GM19193 (cell line): ENCODE measurements at regions not wholly inside any gene's neighbourhood (a gene's known extent, or its start where the extent isn't known, plus 50 kb on each side); places are given as distances from the start of the nearest gene placed in this dataset.

ENCODE experiments used
- POLR2A ChIP-seq: IDR thresholded peaks from 4 replicates; pipeline ENCODE4 v1.6.1; 2011; ENCODE audit not compliant: insufficient read depth, insufficient read length; ENCODE audit errors: extremely low read depth

DNA sequence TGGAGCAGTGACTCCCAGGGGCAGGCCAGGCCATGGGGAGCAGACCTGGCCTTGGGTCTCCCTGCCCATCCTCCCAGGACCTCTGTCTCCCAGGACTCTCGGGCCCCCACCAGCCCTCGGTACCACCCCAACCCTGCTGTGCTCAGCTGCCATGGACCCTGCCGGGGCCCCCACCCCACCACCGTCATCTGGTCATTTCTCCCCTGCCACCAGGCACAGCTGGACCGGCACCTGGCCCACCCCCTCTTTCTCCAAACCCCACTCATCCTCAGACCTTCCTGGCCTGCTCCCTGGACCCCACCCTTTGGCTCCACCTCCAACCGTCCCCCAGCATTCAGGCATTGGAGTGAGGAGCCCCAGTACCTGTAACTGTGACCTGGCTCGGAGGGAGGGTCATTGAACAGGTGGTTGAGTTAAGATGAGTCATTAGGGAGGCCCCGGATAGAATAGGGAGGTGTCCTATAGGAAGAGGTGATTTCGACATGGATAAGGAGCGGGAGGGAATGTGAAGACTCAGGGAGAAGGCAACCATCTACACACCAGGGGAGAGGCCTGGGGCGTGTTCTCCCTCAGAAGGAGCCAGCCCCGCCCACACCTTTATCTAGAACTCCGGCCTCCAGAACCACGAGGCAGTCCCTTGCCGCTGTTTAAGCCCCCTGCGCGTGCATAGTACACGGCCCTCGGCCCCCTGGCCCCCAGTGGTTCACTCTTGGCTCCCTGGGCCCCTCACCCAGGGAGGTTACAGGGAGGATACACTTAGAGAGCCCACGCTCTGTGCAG, 1395.9 kb downstream of the BRD1 start:
- TF ChIP-seq POLR2A = no peak

DNA sequence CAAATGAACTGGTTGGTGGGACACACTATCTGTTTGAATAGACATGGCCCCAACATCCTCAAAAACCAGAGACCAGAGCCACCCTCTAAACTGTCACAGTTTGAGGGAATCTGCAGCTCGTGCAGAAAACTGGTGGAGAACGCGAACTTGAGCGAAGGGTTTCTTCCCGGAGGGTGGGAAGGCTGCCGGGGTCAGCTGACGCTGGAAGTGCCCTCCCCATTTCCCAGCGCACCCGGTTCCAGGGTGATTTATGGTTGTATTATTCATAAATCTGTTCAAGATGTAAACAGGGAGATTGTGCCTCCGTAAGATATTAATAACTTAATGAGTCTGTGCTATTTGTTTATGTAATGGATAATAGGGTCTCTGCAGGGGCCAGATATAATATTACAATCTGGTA, 1396.7 kb downstream of the BRD1 start:
- no peak for TF ChIP-seq POLR2A

GRCh38 chr22:48429446-48430020, 1398.1 kb downstream of the BRD1 start:
- TF ChIP-seq POLR2A = no peak

- no peak for TF ChIP-seq POLR2A
Measured at GRCh38 chr22:48428631-48429371, 1398.9 kb downstream of the BRD1 start.

- no peak for TF ChIP-seq POLR2A
Measured at GRCh38 chr22:48427731-48428211, 1399.9 kb downstream of the BRD1 start.

DNA sequence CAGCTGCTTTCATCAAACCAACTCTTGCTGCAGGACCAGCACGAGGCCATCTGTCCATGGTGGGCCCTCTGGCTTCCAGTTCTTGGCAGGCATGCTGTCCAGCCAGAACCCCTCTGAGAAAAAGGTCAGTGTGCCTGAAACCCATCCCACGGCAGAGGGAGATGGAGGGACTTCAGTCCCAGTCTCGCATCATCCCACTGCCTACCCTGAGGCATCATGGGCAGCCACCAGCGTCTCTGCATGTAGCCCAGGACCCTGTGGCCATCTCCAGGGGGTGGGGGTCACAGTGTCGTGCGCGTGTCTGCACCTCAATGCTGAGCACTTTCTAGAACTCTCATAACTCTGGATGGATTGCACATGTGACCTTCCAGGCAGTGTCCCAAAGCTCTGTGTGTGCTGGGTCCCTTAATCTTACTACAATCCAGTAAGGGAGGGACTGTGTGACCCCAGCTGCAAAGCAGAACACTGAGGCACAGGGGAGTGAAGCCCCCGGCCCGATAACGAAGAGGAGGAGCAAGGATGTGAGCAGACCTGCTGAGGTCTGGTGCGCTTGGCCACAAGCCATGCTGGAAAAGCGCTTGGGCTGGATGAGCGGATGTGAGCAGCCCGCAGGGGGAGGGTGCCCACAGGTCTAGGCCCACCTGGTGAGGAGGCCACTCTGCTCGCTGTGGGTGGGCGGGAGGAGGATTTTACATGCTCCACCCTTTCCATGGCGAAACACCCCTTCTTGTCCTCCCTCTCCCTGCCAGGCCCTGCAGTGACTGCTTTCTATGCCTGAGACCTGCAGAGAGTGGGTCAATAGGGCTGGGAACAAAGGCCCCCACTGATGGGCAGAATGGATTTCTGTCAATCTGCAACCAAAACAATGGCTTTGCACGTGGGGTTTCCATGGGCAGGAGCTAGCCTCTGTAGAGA, 1401.0 kb downstream of the BRD1 start:
- no peak for TF ChIP-seq POLR2A

DNA sequence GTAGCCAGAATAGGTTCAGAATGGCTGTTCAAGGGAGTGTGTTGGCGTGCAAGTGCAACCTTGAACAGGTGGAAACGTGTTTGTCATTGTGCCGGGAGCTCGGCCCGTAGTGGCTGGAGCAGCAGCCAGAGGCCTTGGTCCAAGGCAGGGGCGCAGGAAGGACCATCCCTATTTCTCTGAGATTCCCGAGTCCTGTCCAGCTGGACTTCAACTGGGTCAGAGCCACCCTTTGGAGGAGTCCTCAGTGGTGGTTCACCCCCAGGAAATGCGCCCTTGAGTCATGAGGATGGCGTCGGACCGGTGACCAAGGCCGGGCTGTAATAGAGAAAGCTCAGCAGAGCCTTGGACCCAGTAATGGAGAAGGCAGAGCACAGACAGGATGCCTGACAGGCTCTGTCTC, 1402.0 kb downstream of the BRD1 start:
- no peak for TF ChIP-seq POLR2A

DNA sequence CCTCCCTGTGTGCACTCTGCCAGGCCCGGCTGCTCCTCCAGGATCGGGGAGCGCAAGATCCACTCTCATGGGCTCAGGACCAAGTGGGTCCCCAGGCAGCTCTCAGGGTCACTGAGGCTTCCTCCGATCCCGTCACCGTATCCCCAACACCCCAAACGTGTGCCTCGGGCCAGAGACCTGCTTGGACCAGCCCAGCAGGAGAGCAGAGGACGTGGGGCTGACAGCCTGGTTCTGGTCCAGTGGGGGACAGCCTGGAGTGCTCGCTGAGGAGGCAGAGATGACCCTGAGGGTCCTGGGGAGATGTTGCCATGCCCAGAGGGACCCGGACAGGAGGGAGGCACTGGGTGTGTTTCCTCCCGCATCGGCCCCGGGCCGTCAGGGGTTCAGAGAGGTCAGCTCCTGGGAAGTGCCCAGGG, 1402.6 kb downstream of the BRD1 start:
- TF ChIP-seq POLR2A = no peak

- TF ChIP-seq POLR2A = no peak
Measured at GRCh38 chr22:48424661-48425060, 1403.0 kb downstream of the BRD1 start.

- TF ChIP-seq POLR2A = no peak
Measured at GRCh38 chr22:48424201-48424627, 1403.5 kb downstream of the BRD1 start.

- TF ChIP-seq POLR2A = no peak
Measured at GRCh38 chr22:48423481-48423911, 1404.2 kb downstream of the BRD1 start.

- TF ChIP-seq POLR2A = no peak
Measured at GRCh38 chr22:48422900-48423480, 1404.7 kb downstream of the BRD1 start.

- no peak for TF ChIP-seq POLR2A
Measured at GRCh38 chr22:48418831-48419230, 1408.8 kb downstream of the BRD1 start.
